HepG2 (cell line): ENCODE measurements at regions not wholly inside any gene's neighbourhood (a gene's known extent, or its start where the extent isn't known, plus 50 kb on each side); places are given as distances from the start of the nearest gene placed in this dataset.

ENCODE experiments used
- ATAC-seq: fragments of 200-7000 bp; cut with Tn5 transposase; 3 replicates; pipeline ENCODE4 v1.9.1; 2020; ENCODE audit warnings: mild to moderate bottlenecking, moderate library complexity
- BruUV-seq: library from RNA; stranded (reverse); fragments of 400-500 nt; replicated peaks from 2 replicates; lab custom pipeline; 2021; lab: Mats Ljungman, UMichigan
- CTCF ChIA-PET: fragments of 300-600 bp; formaldehyde crosslinking; extraction: SDS; loops from one replicate; lab custom pipeline; 2021; ENCODE audit warnings: low total read pairs, inconsistent platforms, low intra/inter-chr PET ratio; lab: Yijun Ruan, JAX
- POLR2A ChIA-PET: fragments of 350-600 bp; sonication (Branson Sonifier 250); formaldehyde crosslinking; loops from one replicate; lab custom pipeline; 2020; ENCODE audit warnings: antibody characterized with exemption, inconsistent platforms; lab: Yijun Ruan, JAX
- DNase-seq: peaks from one replicate; pipeline ENCODE4 v3.0.0-alpha.2; 2015; ENCODE audit warnings: low spot score
- FAIRE-seq: peaks from 3 replicates; lab custom pipeline; 2011; peaks lifted over from hg19 to GRCh38; lab: Jason Lieb, UNC
- H2AFZ ChIP-seq: one replicate; pipeline ENCODE4 v1.6.1; 2011; ENCODE audit warnings: low read length, inconsistent platforms
- H3K27ac ChIP-seq: fragments of 300-600 bp; 3 replicates; pipeline ENCODE4 v1.8.0; 2011; ENCODE audit warnings: mixed run types, mild to moderate bottlenecking, mixed read lengths, low read length, inconsistent platforms; ENCODE audit not compliant: insufficient read depth; ENCODE audit errors: extremely low read length
- H3K27me3 ChIP-seq, 2 experiments: fragments of 200-600 bp in 1 of 2; 2 replicates in 1 of 2; 3 replicates in 1 of 2; pipeline versions ENCODE4 v1.6.0 to v1.8.0; 2011; ENCODE audit warnings: low read length in 2 of 2, mild to moderate bottlenecking in 2 of 2, moderate library complexity in 2 of 2, inconsistent platforms in 1 of 2; ENCODE audit not compliant: insufficient read depth in 2 of 2, control insufficient read depth in 1 of 2
- H3K36me3 ChIP-seq, 2 experiments: fragments of 200-600 bp in 1 of 2; replicated peaks in 1 of 2; 2 replicates in 1 of 2; 3 replicates in 1 of 2; pipeline versions ENCODE4 v1.5.1 to v1.8.0; 2011; ENCODE audit warnings: low read length in 2 of 2, inconsistent platforms in 1 of 2; ENCODE audit not compliant: insufficient read depth in 2 of 2, control insufficient read depth in 1 of 2
- H3K4me1 ChIP-seq: 2 replicates; pipeline ENCODE4 v1.5.1; 2012; ENCODE audit warnings: low read length, inconsistent platforms; ENCODE audit not compliant: insufficient read depth
- H3K4me2 ChIP-seq: 2 replicates; pipeline ENCODE4 v1.6.0; 2011; ENCODE audit warnings: low read depth, low read length, inconsistent platforms
- H3K4me3 ChIP-seq, 3 experiments: fragments of 200-600 bp in 1 of 3; sonication (generic), shearing (Covaris generic) in 1 of 3; replicated peaks in 1 of 3; 2 replicates each; pipeline ENCODE4 v1.5.1; 2011 to 2016; ENCODE audit warnings: low read length in 3 of 3, inconsistent platforms in 2 of 3, low read depth in 2 of 3, mild to moderate bottlenecking in 2 of 3, control low read depth in 1 of 3, mixed read lengths in 1 of 3; ENCODE audit not compliant: insufficient read depth in 1 of 3
- H3K79me2 ChIP-seq: one replicate; pipeline ENCODE4 v1.6.1; 2011; ENCODE audit warnings: low read length, inconsistent platforms; ENCODE audit not compliant: insufficient read depth
- H3K9ac ChIP-seq: 2 replicates; pipeline ENCODE4 v1.6.0; 2011; ENCODE audit warnings: mild to moderate bottlenecking, low read depth, low read length, inconsistent platforms; ENCODE audit not compliant: insufficient read depth
- H3K9me3 ChIP-seq: 2 replicates; pipeline ENCODE4 v1.5.1; 2012; ENCODE audit warnings: mild to moderate bottlenecking, low read length
- H4K20me1 ChIP-seq: 2 replicates; pipeline ENCODE4 v1.6.0; 2011; ENCODE audit warnings: inconsistent platforms, mild to moderate bottlenecking, low read length, moderate library complexity; ENCODE audit not compliant: insufficient read depth
- AGO2 ChIP-seq: fragments of 200-400 bp; formaldehyde crosslinking; optimal IDR thresholded peaks from 2 replicates; pipeline ENCODE3; 2017; ENCODE audit warnings: mild to moderate bottlenecking, low read depth, low read length, moderate library complexity
- CHCHD3 ChIP-seq: sonication (generic); formaldehyde crosslinking; IDR thresholded peaks from 2 replicates; pipeline ENCODE4 v1.8.0; 2022; ENCODE audit warnings: mild to moderate bottlenecking, missing genetic modification reagents, moderate library complexity
- CHD2 ChIP-seq: IDR thresholded peaks from 2 replicates; pipeline ENCODE4 v1.6.1; 2011; ENCODE audit warnings: low read depth, low read length, improper control_type of control experiment
- GATA4 ChIP-seq: sonication (generic); IDR thresholded peaks from 2 replicates; pipeline ENCODE4 v1.6.1; 2016; ENCODE audit warnings: antibody characterized with exemption, low read depth, borderline replicate concordance
- KAT8 ChIP-seq: IDR thresholded peaks from 2 replicates; pipeline ENCODE4 v1.6.1; 2016; ENCODE audit warnings: missing genetic modification reagents, missing compliant biosample characterization
- MEIS2 ChIP-seq: sonication (generic); formaldehyde crosslinking; IDR thresholded peaks from 2 replicates; pipeline ENCODE4 v1.9.0; 2021; ENCODE audit warnings: mild to moderate bottlenecking, missing genetic modification reagents
- MLX ChIP-seq: IDR thresholded peaks from 2 replicates; pipeline ENCODE4 v1.6.1; 2016
- MTF2 ChIP-seq: sonication (generic); formaldehyde crosslinking; IDR thresholded peaks from 2 replicates; pipeline ENCODE4 v1.5.0; 2020; ENCODE audit warnings: missing genetic modification reagents, borderline replicate concordance
- NRL ChIP-seq: sonication (generic); formaldehyde crosslinking; IDR thresholded peaks from 2 replicates; pipeline ENCODE4 v1.5.0; 2020; ENCODE audit warnings: missing genetic modification reagents, mild to moderate bottlenecking, moderate library complexity, borderline replicate concordance
- SALL1 ChIP-seq: sonication (generic); formaldehyde crosslinking; IDR thresholded peaks from 2 replicates; pipeline ENCODE4 v1.8.0; 2022; ENCODE audit warnings: mild to moderate bottlenecking, missing genetic modification reagents
- THAP9 ChIP-seq: sonication (generic); formaldehyde crosslinking; IDR thresholded peaks from 2 replicates; pipeline ENCODE4; 2020; ENCODE audit warnings: missing genetic modification reagents, mild to moderate bottlenecking, borderline replicate concordance
- ZBTB14 ChIP-seq: sonication (generic); formaldehyde crosslinking; IDR thresholded peaks from 2 replicates; pipeline ENCODE4 v1.4.0; 2020; ENCODE audit warnings: missing genetic modification reagents
- ZNF251 ChIP-seq: sonication (generic); formaldehyde crosslinking; IDR thresholded peaks from 2 replicates; pipeline ENCODE4 v1.9.0; 2021; ENCODE audit warnings: mild to moderate bottlenecking, missing genetic modification reagents
- ZNF44 ChIP-seq: sonication (generic); formaldehyde crosslinking; IDR thresholded peaks from 2 replicates; pipeline ENCODE4 v1.5.1; 2020; ENCODE audit warnings: mild to moderate bottlenecking, missing genetic modification reagents
- ZNF652 ChIP-seq: IDR thresholded peaks from 2 replicates; pipeline ENCODE4 v1.6.1; 2016; ENCODE audit warnings: low read depth, borderline replicate concordance
- ZNF768 ChIP-seq: sonication (generic); formaldehyde crosslinking; IDR thresholded peaks from 2 replicates; pipeline ENCODE4 v1.4.0; 2020; ENCODE audit warnings: missing genetic modification reagents
- ZNF772 ChIP-seq: sonication (generic); formaldehyde crosslinking; IDR thresholded peaks from 2 replicates; pipeline ENCODE4 v1.5.0; 2020; ENCODE audit warnings: mild to moderate bottlenecking, missing genetic modification reagents
- WGBS: methylation state at CpG from one replicate; pipeline ENCODE4 v1.1.6; 2017; ENCODE audit warnings: low lambda C conversion rate; 5-methylcytosine and 5-hydroxymethylcytosine counted together
- in situ Hi-C: cut with HindIII; loops from 2 replicates; pipeline ENCODE4 v1.10.0; 2017; ENCODE audit warnings: low pct_unique_long_range_greater_than_20kb; ENCODE audit not compliant: extremely low pct_ligation_motif_present
- intact Hi-C: fragments of 100-400 bp; cut with micrococcal nuclease; formaldehyde crosslinking; loops from one replicate; pipeline ENCODE4 v1.10.0; 2022; ENCODE audit not compliant: unreplicated experiment

GRCh38 chr20:46823753-46824152, 70.9 kb upstream of the EYA2 start:
- no peak for ATAC-seq
- DNase-seq, result no peak
- BruUV-seq, result no TSS peak
- no peaks in the 10 kb centered on the region for H4K20me1 ChIP-seq
- peaks cover 7% of the 10 kb centered on the region; the same call in 1 of the 2 replicates for H3K4me1 ChIP-seq
- no peak overlapping the region for H2AFZ ChIP-seq
- H3K27ac ChIP-seq, result no peak overlapping the region
- no peak overlapping the region for H3K4me3 ChIP-seq
- intact Hi-C loops, result no loop called here
- no peak overlapping the region for H3K9ac ChIP-seq
- H3K9me3 ChIP-seq, result no peaks in the 10 kb centered on the region
- no peak for FAIRE-seq
- H3K36me3 ChIP-seq, result no peaks in the 10 kb centered on the region
- CTCF ChIA-PET, result no interaction called here
- H3K79me2 ChIP-seq, result no peaks in the 10 kb centered on the region
- TF ChIP-seq THAP9 (CRISPR knock-in tag) (no peak), ZNF768 (CRISPR knock-in tag) (no peak), NRL (CRISPR knock-in tag) (no peak), AGO2 (no peak), CHCHD3 (CRISPR knock-in tag) (no peak), CHD2 (no peak), GATA4 (no peak), ZBTB14 (no peak), ZNF251 (CRISPR knock-in tag) (no peak), MEIS2 (no peak), KAT8 (no peak), MLX (CRISPR knock-in tag) (no peak), SALL1 (CRISPR knock-in tag) (no peak), MTF2 (CRISPR knock-in tag) (no peak), ZNF652 (CRISPR knock-in tag) (no peak), ZNF44 (CRISPR knock-in tag) (no peak), ZNF772 (CRISPR knock-in tag) (no peak)
- TF ChIP-seq, all 625 proteins: peak for 0
- in situ Hi-C loops, result no loop called here
- POLR2A ChIA-PET, result no interaction called here
- Histone ChIP-seq H3K27me3 (peaks cover 3 to 36% of the 10 kb centered on the region in 2 experiments; a peak in 4 of 5 replicates), H3K4me2 (no peak overlapping the region)
- 29% methylated on average over 3 of the region's 3 CpGs for whole genome bisulfite sequencing
